ENCODE measurements at regions not wholly inside any gene's neighbourhood (a gene's known extent, or its start where the extent isn't known, plus 50 kb on each side); places are given as distances from the start of the nearest gene placed in this dataset.

DNA sequence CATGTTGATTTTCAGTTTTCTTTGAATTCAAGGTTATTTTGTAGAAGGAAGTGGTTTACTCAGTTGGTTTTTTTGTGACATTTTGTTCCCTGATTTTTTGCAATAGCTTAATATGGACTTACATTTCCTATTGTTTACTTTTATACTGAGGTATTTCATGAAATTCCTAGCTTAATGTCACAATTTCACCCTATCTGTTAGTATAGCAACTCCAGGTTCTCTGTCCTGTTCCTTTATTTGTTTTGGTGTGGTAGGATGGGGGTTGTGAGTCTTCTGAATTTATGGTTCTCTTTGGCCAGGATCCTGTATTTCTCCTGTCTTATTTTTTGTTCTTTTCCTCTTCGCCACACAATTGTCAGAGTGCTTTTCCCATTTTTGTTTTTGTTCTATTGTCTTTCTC is 523.4 kb upstream of the ARRDC3 start:
- TF ChIP-seq, protein P1, sequence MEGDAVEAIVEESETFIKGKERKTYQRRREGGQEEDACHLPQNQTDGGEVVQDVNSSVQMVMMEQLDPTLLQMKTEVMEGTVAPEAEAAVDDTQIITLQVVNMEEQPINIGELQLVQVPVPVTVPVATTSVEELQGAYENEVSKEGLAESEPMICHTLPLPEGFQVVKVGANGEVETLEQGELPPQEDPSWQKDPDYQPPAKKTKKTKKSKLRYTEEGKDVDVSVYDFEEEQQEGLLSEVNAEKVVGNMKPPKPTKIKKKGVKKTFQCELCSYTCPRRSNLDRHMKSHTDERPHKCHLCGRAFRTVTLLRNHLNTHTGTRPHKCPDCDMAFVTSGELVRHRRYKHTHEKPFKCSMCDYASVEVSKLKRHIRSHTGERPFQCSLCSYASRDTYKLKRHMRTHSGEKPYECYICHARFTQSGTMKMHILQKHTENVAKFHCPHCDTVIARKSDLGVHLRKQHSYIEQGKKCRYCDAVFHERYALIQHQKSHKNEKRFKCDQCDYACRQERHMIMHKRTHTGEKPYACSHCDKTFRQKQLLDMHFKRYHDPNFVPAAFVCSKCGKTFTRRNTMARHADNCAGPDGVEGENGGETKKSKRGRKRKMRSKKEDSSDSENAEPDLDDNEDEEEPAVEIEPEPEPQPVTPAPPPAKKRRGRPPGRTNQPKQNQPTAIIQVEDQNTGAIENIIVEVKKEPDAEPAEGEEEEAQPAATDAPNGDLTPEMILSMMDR (conservative IDR thresholded peaks at IDR 0.05; ENCODE audit: low read depth, low read length), result no peak
- H3K4me3 ChIP-seq (ENCODE audit: low read depth, low read length), result no peak overlapping the region
- DNase-seq (ENCODE audit: low read depth), result no peak

DNA sequence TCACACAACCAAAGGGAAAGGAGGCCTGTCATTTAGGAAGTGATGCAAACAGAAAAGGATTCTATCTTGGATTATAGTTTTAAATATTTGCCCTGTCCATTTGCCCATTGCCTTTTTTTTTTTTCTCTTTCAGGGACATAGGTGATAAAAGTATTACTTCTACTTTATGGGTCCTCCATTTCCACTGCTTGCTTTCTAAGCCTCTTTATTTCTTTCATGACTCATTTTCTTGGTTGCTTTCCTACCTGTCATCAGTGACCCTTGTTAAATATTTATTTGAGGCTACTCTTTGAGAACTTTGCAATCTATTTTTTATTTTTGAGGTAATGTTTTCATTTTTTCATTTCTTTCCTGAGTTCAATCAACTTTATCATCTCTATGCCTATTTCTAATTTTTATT is 522.9 kb upstream of the ARRDC3 start:
- TF ChIP-seq, protein P1 (conservative IDR thresholded peaks at IDR 0.05; ENCODE audit: low read depth, low read length), result no peak
- no peak overlapping the region for H3K4me3 ChIP-seq (ENCODE audit: low read depth, low read length)
- DNase-seq (ENCODE audit: low read depth), result no peak

DNA sequence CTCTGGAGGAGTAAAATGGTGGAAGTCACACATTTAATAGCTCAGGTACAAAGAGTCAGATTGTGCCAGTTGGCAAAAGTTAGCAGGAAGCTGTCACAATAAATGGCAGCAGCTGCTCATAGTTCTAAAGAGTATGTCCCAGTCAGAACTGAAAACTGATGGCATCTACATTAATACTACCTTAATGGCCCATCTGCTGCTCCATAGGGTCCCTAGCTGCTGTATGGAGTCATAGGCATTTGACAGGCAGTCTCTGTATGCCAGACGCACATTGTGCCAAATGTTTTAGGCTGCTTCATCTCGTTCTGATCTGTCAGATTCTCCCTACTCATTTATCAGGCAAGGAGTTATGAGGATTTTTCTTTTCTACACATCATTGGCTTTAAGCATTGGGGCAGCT is 515.8 kb upstream of the ARRDC3 start:
- TF ChIP-seq, protein P1 (conservative IDR thresholded peaks at IDR 0.05; ENCODE audit: low read depth, low read length), result no peak
- no peak for DNase-seq (ENCODE audit: low read depth)
- no peak overlapping the region for H3K4me3 ChIP-seq (ENCODE audit: low read depth, low read length)

DNA sequence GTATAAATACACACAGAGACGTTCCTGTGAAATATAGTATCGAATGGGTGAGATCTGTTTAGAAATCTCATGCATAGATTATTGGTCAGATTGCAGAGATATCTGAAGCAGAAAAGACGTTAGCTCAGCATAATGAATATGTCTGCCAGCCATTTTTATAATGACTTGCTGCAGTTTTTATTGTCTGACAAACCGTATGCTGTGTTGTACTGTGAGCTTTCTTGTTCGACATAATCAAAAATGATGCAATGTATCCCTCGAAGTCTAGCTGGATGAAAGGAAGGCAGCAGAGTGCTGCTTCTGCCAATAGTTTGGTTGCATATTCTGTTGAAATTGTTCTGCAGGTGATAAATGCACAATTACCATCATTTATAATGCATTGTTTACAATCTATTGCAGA is 514.9 kb upstream of the ARRDC3 start:
- no peak for DNase-seq (ENCODE audit: low read depth)
- TF ChIP-seq, protein P1 (conservative IDR thresholded peaks at IDR 0.05; ENCODE audit: low read depth, low read length), result no peak
- H3K4me3 ChIP-seq (ENCODE audit: low read depth, low read length), result no peak overlapping the region

DNA sequence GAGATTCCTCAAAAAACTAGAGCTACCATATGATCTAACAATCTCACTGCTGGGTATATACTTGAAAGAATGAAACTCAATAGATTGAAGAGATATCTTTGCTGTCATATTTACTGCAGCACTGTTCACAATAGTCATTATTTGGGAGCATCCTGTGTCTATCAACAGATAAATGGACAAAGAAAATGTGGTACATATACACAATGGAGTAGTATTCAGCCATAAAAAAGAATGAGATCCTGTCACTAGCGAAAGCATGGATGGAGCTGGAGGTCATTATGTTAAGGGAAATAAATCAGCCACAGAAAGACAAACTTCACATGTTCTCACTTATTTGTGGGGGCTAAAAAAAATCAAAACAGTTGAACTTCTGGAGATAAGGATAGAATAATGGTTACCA is 505.7 kb upstream of the ARRDC3 start:
- TF ChIP-seq, protein P1 (conservative IDR thresholded peaks at IDR 0.05; ENCODE audit: low read depth, low read length), result no peak
- DNase-seq (ENCODE audit: low read depth), result no peak

DNA sequence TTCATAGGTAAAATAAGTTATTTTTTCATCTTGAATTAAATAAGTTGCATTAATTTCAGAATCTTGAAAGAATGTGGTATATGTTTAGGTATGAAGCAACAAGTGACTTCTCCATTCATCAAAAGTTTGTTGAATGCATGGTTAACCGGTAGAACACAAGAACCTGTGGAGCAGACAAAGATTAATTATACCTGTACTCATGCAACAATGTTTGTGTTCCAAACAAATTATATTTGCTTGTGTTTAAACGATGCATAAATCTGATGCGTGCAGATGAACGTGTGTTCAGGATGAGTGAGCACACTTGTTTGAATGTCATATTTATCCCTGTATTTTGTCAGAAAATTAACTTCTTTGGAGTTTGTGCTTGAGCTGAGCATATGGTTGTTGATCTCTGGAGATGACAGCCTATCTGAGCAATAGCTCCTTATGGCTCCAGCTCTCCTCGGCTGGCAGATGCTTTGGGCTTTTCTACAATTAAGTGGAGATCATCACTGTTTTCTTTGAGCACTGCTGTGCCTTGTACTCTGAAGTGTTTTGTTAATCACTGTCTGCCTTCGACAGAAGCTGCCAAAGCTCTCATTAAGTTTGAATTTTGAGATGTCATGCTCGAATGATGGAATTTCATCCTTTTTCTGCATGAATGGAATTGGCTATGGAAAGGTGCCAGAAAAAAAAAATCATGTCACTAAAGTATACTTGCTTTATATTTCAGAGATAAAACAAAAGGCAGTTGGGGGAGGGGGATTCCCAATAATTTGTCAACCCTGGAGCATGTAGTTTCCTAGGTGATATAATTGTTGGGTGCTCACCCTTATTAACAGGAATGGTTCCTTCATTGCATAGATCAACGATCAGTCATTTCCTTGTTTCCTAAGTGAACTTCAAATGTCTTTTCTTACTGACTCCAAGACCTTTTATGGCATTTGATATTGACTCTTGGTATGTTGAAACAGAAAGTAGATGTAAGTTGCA is 502.5 kb upstream of the ARRDC3 start:
- TF ChIP-seq, protein P1 (conservative IDR thresholded peaks at IDR 0.05; ENCODE audit: low read depth, low read length), result no peak
- DNase-seq (ENCODE audit: low read depth), result peak; percentile 63
- no peak overlapping the region for H3K4me3 ChIP-seq (ENCODE audit: low read depth, low read length)

More for the DNA sequence above, 505.7 kb upstream of the ARRDC3 start:
- H3K4me3 ChIP-seq (ENCODE audit: low read depth, low read length), result no peak overlapping the region

DNA sequence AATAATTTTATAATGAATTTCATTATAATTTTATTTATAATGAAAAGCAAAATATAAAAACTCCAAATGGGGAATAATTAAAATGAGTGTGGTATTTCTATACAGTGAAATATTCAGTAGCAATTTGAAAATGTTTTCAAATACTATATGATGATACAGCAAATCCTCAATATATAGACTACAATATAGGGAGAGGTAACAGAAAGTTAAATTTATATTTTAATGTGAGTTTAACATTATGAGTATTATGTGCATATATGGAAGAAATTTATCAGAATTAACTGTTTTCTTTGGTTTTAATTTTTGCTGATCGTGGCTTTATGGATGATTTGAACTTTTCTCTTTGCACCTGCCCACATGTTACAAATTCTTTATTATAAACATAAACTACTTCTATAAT is 500.9 kb upstream of the ARRDC3 start:
- no peak for DNase-seq (ENCODE audit: low read depth)
- TF ChIP-seq, protein P1 (conservative IDR thresholded peaks at IDR 0.05; ENCODE audit: low read depth, low read length), result no peak
- H3K4me3 ChIP-seq (ENCODE audit: low read depth, low read length), result no peak overlapping the region

Data from epithelial cell of proximal tubule (primary cell).